Neural crest cell (in vitro differentiated cells): ENCODE measurements at regions not wholly inside any gene's neighbourhood (a gene's known extent, or its start where the extent isn't known, plus 50 kb on each side); places are given as distances from the start of the nearest gene placed in this dataset.

Source experiments
- DNase-seq: peaks from one replicate; pipeline ENCODE4 v3.0.0; 2021; ENCODE audit warnings: low read depth, mixed read lengths, low spot score
- H3K27ac Mint-ChIP-seq: one replicate; pipeline ENCODE4 v1.8.0; 2021; ENCODE audit warnings: mild to moderate bottlenecking, mixed read lengths; ENCODE audit not compliant: unreplicated experiment
- H3K27me3 Mint-ChIP-seq: 2 replicates; pipeline ENCODE4 v1.8.0; 2021; ENCODE audit warnings: low read depth, mild to moderate bottlenecking, mixed read lengths
- H3K36me3 Mint-ChIP-seq: 2 replicates; pipeline ENCODE4 v1.8.0; 2021; ENCODE audit warnings: low read depth, mild to moderate bottlenecking, mixed read lengths
- H3K4me1 Mint-ChIP-seq: 2 replicates; pipeline ENCODE4 v1.8.0; 2021; ENCODE audit warnings: mixed read lengths
- H3K4me3 Mint-ChIP-seq: one replicate; pipeline ENCODE4 v1.8.0; 2021; ENCODE audit warnings: mild to moderate bottlenecking, mixed read lengths
- H3K9me3 Mint-ChIP-seq: 2 replicates; pipeline ENCODE4 v1.8.0; 2021; ENCODE audit warnings: mixed read lengths
- TF ChIP-seq, protein P1 (sequence below): fragments of 200-600 bp; sonication (generic); conservative IDR thresholded peaks from 2 replicates; pipeline ENCODE4 v1.5.0; 2021; ENCODE audit warnings: antibody characterized with exemption, mild to moderate bottlenecking

DNA sequence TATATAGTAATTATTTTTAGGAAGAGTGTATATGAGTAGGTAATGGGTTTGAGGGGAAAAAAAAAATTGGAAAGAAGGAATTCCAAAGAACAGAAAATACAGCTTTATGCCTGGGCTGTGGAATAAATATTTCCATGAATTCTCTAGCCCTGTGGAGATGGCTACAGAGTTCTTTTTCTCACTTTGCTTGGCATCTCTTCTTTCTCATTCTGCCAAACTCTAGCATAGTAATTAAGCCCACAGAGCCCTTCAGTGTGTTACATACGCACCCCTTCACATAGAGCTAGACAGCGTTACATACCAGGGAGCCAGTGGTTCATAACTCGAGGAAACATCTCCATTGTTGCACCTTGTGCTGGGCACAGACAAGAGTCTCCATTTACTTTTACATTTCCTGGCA lies 621.1 kb downstream of the CDH8 start:
- no peaks in the 10 kb centered on the region for H3K9me3 Mint-ChIP-seq
- TF ChIP-seq, protein P1, sequence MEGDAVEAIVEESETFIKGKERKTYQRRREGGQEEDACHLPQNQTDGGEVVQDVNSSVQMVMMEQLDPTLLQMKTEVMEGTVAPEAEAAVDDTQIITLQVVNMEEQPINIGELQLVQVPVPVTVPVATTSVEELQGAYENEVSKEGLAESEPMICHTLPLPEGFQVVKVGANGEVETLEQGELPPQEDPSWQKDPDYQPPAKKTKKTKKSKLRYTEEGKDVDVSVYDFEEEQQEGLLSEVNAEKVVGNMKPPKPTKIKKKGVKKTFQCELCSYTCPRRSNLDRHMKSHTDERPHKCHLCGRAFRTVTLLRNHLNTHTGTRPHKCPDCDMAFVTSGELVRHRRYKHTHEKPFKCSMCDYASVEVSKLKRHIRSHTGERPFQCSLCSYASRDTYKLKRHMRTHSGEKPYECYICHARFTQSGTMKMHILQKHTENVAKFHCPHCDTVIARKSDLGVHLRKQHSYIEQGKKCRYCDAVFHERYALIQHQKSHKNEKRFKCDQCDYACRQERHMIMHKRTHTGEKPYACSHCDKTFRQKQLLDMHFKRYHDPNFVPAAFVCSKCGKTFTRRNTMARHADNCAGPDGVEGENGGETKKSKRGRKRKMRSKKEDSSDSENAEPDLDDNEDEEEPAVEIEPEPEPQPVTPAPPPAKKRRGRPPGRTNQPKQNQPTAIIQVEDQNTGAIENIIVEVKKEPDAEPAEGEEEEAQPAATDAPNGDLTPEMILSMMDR = no peak
- peaks cover 3% of the 10 kb centered on the region for H3K36me3 Mint-ChIP-seq
- H3K4me3 Mint-ChIP-seq = no peak overlapping the region
- peaks cover 25% of the 10 kb centered on the region for H3K4me1 Mint-ChIP-seq
- no peaks in the 10 kb centered on the region for H3K27me3 Mint-ChIP-seq
- no peak for DNase-seq
- no peak overlapping the region for H3K27ac Mint-ChIP-seq

DNA sequence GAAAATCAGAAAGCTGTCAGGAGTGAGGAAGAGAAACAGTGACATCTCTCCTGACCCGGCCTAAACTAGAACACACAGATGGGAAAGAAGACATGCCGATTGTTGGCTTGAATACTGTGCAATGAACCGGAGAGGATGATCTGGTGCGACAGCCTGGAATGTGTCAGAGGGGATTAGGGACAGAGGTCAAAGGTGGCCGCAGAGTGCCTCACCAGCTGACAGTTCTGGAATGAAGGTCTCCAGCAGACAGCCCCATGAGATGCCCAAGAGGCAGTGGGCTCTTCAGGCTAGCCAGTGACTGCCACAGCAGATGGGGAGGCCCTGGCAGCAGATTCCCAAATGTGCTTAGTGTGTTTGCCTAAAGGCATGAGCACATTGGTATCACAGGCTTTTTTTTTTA lies 623.2 kb downstream of the CDH8 start:
- Mint-ChIP-seq H3K4me3 (no peak overlapping the region), H3K9me3 (no peaks in the 10 kb centered on the region), H3K27me3 (no peaks in the 10 kb centered on the region), H3K36me3 (peaks cover 3% of the 10 kb centered on the region), H3K27ac (no peak overlapping the region), H3K4me1 (peaks cover 18% of the 10 kb centered on the region)
- TF ChIP-seq, protein P1 = no peak
- DNase-seq = peak; percentile 10

DNA sequence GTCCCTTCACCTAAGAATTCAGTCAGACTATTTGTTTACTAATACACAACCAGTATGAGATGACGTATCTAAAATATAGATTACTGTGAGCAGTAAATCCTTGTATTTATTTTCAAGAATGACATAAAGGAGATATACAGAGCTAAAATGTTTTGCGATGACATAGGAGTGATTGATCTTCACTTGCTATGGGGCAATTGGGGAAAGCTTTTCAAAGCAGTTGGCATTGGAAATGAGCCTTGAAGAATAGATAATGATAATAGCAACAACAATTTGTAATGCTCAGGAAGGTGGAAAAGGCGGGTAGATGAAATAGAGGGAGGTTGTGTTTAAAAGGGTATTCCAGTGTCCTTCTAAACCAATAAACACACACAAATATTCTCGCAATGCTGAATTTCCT lies 623.7 kb downstream of the CDH8 start:
- H3K36me3 Mint-ChIP-seq = peaks cover 3% of the 10 kb centered on the region
- TF ChIP-seq, protein P1 = no peak
- no peaks in the 10 kb centered on the region for H3K27me3 Mint-ChIP-seq
- H3K27ac Mint-ChIP-seq = no peak overlapping the region
- DNase-seq = no peak
- no peaks in the 10 kb centered on the region for H3K9me3 Mint-ChIP-seq
- H3K4me1 Mint-ChIP-seq = peaks cover 18% of the 10 kb centered on the region
- no peak overlapping the region for H3K4me3 Mint-ChIP-seq

DNA sequence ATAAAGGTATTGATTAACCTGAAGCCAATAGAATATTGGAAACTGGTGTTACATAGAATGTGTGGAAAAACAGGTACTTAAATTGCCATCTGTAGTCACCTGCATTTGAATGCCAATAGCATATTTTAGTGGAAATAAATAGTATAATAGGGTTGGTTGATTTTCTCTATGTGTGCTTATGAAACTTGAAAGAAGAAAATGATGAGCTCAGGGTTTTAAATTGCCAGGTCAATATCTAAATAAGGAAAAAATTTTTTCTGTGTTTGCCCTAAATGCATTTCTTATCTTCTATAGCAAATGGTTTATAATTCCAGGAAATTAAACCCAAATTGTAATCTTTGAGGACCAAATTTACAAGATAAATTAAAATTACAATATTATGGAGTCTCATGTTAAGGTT lies 626.6 kb downstream of the CDH8 start:
- Mint-ChIP-seq H3K4me3 (no peak overlapping the region), H3K27ac (no peak overlapping the region), H3K9me3 (no peaks in the 10 kb centered on the region), H3K36me3 (peaks cover 3% of the 10 kb centered on the region), H3K4me1 (peaks cover 18% of the 10 kb centered on the region), H3K27me3 (no peaks in the 10 kb centered on the region)
- no peak for DNase-seq
- TF ChIP-seq, protein P1 = no peak

DNA sequence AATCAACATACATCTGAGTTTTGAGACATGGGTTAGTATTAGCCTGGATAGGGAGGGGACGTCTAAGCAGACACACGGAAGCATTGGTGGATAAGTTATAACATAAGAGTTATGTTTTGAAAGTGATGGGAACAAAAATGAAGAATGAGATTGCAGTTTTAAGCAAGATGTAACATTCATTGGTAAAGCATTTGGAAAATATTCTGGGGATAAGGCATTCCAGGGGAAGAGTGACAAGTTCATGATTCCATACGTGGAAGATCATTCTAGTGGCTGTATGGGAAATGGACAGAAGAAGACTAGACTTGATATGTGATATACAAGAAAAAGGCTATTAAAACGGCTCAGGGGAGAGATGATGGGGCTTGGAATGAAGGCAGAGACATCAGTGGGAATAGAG lies 632.9 kb downstream of the CDH8 start:
- H3K36me3 Mint-ChIP-seq = no peaks in the 10 kb centered on the region
- peaks cover 5% of the 10 kb centered on the region for H3K9me3 Mint-ChIP-seq
- H3K27me3 Mint-ChIP-seq = no peaks in the 10 kb centered on the region
- H3K4me1 Mint-ChIP-seq = peaks cover 5% of the 10 kb centered on the region
- no peak overlapping the region for H3K4me3 Mint-ChIP-seq
- TF ChIP-seq, protein P1 = no peak
- DNase-seq = no peak
- H3K27ac Mint-ChIP-seq = no peak overlapping the region

DNA sequence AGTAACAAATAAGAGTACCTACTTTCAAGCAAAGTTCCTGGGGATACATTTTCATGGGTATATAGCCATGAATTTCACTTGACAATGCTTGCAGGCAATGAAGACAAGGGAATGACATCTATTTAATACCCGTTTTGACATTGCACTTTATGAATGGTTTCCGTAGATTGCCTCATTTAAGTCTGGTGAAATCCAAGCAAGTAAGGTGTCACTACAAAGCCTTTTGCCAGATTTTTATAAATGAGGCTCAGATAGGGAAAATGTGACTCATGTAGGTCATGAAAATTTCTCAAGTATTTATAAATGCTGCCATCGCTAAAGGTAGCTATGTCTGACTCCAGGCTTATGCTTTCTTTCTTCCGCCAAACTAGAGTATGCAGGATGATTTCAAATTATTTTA lies 644.3 kb downstream of the CDH8 start:
- H3K4me1 Mint-ChIP-seq = no peaks in the 10 kb centered on the region
- H3K4me3 Mint-ChIP-seq = no peak overlapping the region
- H3K27me3 Mint-ChIP-seq = no peaks in the 10 kb centered on the region
- no peaks in the 10 kb centered on the region for H3K9me3 Mint-ChIP-seq
- H3K36me3 Mint-ChIP-seq = no peaks in the 10 kb centered on the region
- DNase-seq = no peak
- no peak overlapping the region for H3K27ac Mint-ChIP-seq
- TF ChIP-seq, protein P1 = no peak
